Panc1 (cell line): ENCODE measurements at regions not wholly inside any gene's neighbourhood (a gene's known extent, or its start where the extent isn't known, plus 50 kb on each side); places are given as distances from the start of the nearest gene placed in this dataset.

Experiments used
- ATAC-seq: fragments of 200-7000 bp; cut with Tn5 transposase; 2 replicates; pipeline ENCODE4 v1.9.1; 2020; ENCODE audit warnings: mild to moderate bottlenecking, moderate library complexity
- BruUV-seq: library from RNA; stranded (reverse); fragments of 400-500 nt; replicated peaks from 2 replicates; lab custom pipeline; 2021; lab: Mats Ljungman, UMichigan
- CTCF ChIA-PET: fragments of 300-600 bp; sonication (Branson Sonifier 250); formaldehyde crosslinking; loops from one replicate; lab custom pipeline; 2022; ENCODE audit warnings: antibody characterized with exemption; lab: Charles Lee
- POLR2A ChIA-PET: fragments of 300-600 bp; sonication (Branson Sonifier 250); formaldehyde crosslinking; loops from one replicate; lab custom pipeline; 2022; ENCODE audit warnings: antibody characterized with exemption; lab: Charles Lee
- DNase-seq: peaks from one replicate; pipeline ENCODE4 v3.0.0-alpha.2; 2010; ENCODE audit warnings: low read depth, low spot score
- H3K27ac ChIP-seq: 2 replicates; pipeline ENCODE4 v1.5.1; 2011; ENCODE audit warnings: mild to moderate bottlenecking, low read length, inconsistent platforms
- H3K27me3 ChIP-seq: fragments of 200-500 bp; sonication (Bioruptor generic); 2 replicates; pipeline ENCODE4 v1.6.0; 2014; ENCODE audit warnings: low read length, inconsistent platforms; ENCODE audit not compliant: control insufficient read depth, insufficient read depth
- H3K36me3 ChIP-seq: fragments of 200-500 bp; sonication (Bioruptor generic); 2 replicates; pipeline ENCODE4 v1.5.1; 2014; ENCODE audit warnings: inconsistent platforms, mild to moderate bottlenecking, low read length, moderate library complexity; ENCODE audit not compliant: control insufficient read depth, insufficient read depth
- H3K4me1 ChIP-seq: 2 replicates; pipeline ENCODE4 v1.5.1; 2011; ENCODE audit warnings: inconsistent platforms, mild to moderate bottlenecking, low read length, moderate library complexity; ENCODE audit not compliant: control insufficient read depth, insufficient read depth
- H3K4me3 ChIP-seq, 2 experiments: 2 replicates each; pipeline ENCODE4 v1.5.1; 2011 to 2012; ENCODE audit warnings: low read depth in 2 of 2, low read length in 2 of 2, mild to moderate bottlenecking in 2 of 2, inconsistent platforms in 1 of 2, moderate library complexity in 1 of 2
- H3K9me3 ChIP-seq: fragments of 200-500 bp; sonication (Bioruptor generic); 2 replicates; pipeline ENCODE4 v1.5.1; 2014; ENCODE audit warnings: low read depth, mild to moderate bottlenecking, inconsistent platforms, low read length, moderate library complexity; ENCODE audit not compliant: control insufficient read depth, insufficient read depth
- CTCF ChIP-seq: fragments of 450-650 bp; IDR thresholded peaks from 2 replicates; pipeline ENCODE4 v1.5.1; 2017; ENCODE audit warnings: mild to moderate bottlenecking
- POLR2AphosphoS5 ChIP-seq: IDR thresholded peaks from 2 replicates; pipeline ENCODE4 v1.6.1; 2012; ENCODE audit warnings: mild to moderate bottlenecking, low read depth, low read length, moderate library complexity
- REST ChIP-seq, 2 experiments: IDR thresholded peaks; 2 replicates each; pipeline ENCODE4 v1.6.1; 2011 to 2012; ENCODE audit warnings: low read depth in 2 of 2, control low read depth in 1 of 2, low read length in 1 of 2, mild to moderate bottlenecking in 1 of 2, moderate library complexity in 1 of 2; ENCODE audit not compliant: insufficient read depth in 1 of 2
- SIN3A ChIP-seq: IDR thresholded peaks from 2 replicates; pipeline ENCODE4 v1.6.1; 2012; ENCODE audit warnings: low read depth, mild to moderate bottlenecking, low read length, moderate library complexity, borderline replicate concordance; ENCODE audit not compliant: insufficient read depth
- TCF7L2 ChIP-seq: IDR thresholded peaks from 2 replicates; pipeline ENCODE4 v1.6.1; 2011; ENCODE audit warnings: mild to moderate bottlenecking, low read depth, low read length, inconsistent platforms
- in situ Hi-C: cut with HindIII; loops from 2 replicates; pipeline ENCODE4 v1.10.0; 2016; ENCODE audit warnings: low sequenced_read_pairs, low pct_unique_long_range_greater_than_20kb
- intact Hi-C: fragments of 100-400 bp; cut with micrococcal nuclease; formaldehyde crosslinking; loops from one replicate; pipeline ENCODE4 v1.10.0; 2022; ENCODE audit not compliant: unreplicated experiment

GRCh38 chr6:50899306-50899870 is 80.7 kb downstream of the TFAP2B start:
- CTCF ChIA-PET = no interaction called here
- BruUV-seq = no TSS peak
- no peak for ATAC-seq
- Histone ChIP-seq H3K4me3 (no peak overlapping the region), H3K27me3 (no peaks in the 10 kb centered on the region), H3K36me3 (no peaks in the 10 kb centered on the region), H3K4me1 (no peaks in the 10 kb centered on the region), H3K9me3 (no peaks in the 10 kb centered on the region), H3K27ac (no peak overlapping the region)
- intact Hi-C loops (no loop called here), in situ Hi-C loops (no loop called here)
- POLR2A ChIA-PET = no interaction called here
- TF ChIP-seq TCF7L2 (no peak), SIN3A (no peak), POLR2AphosphoS5 (no peak), REST (IDR thresholded peaks at IDR 0.05; ENCODE audit: insufficient read depth in 1 of 2, low read depth in 2 of 2, low read length in 1 of 2) (no peak), CTCF (no peak)
- DNase-seq = no peak

DNA sequence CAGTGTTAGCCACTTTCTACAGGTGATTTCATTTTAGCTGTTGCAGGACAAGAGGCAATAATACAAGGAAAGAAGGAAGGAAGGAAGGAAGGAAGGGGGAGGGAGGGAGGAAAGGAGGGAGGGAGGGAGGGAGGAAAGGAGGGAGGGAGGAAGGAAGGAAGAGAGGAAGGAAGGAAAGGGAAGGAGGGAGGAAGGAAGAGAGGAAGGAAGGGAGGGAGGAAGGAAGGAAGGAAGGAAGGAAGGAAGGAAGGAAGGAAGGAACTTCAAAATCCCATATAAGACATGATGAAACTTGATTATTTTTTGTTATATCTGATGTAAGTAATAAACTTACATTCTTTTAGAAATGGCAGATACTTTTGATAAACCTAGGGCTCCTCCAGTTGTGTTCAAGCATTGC is 83.6 kb downstream of the TFAP2B start:
- CTCF ChIA-PET = no interaction called here
- TF ChIP-seq REST (IDR thresholded peaks at IDR 0.05; ENCODE audit: insufficient read depth in 1 of 2, low read depth in 2 of 2, low read length in 1 of 2) (no peak), TCF7L2 (no peak), SIN3A (no peak), POLR2AphosphoS5 (no peak), CTCF (no peak)
- no peaks in the 10 kb centered on the region for H3K36me3 ChIP-seq

More for the DNA sequence above, 83.6 kb downstream of the TFAP2B start:
- Histone ChIP-seq H3K27me3 (no peaks in the 10 kb centered on the region), H3K4me1 (no peaks in the 10 kb centered on the region), H3K27ac (no peak overlapping the region), H3K9me3 (no peaks in the 10 kb centered on the region), H3K4me3 (no peak overlapping the region)
- ATAC-seq = no peak
- intact Hi-C loops (no loop called here), in situ Hi-C loops (no loop called here)
- POLR2A ChIA-PET = no interaction called here
- no TSS peak for BruUV-seq
- no peak for DNase-seq
